ENCODE measurements at regions not wholly inside any gene's neighbourhood (a gene's known extent, or its start where the extent isn't known, plus 50 kb on each side); places are given as distances from the start of the nearest gene placed in this dataset.

DNA sequence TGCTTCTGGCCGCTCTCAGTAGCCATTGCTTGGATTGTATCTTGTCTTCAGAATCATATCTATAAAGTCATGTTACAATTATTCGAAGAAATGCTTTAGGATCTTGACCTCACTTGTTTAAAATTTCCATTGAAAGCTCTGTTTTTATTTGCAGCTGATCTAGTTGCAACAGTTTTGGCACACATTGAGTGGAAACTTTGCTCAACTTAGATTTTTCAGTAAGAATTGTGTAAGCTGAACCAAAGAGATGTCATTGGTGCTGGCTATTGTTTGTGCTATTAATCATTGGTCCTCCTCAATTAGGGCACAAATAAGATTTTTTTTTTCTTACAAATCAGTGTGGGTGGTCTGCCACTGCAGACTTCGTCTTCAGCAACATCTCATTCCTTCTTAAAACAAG lies 649.2 kb downstream of the MMUT start:
- H3K27ac ChIP-seq (ENCODE audit: low read depth, low read length): no peak overlapping the region
- no peak for TF ChIP-seq CTCF (IDR thresholded peaks at IDR 0.05; ENCODE audit: low read depth, low read length)
- no peaks in the 10 kb centered on the region for H3K9me3 ChIP-seq (ENCODE audit: control insufficient read depth, insufficient read depth, low read length)
- no peak for DNase-seq (ENCODE audit: low read depth, low spot score)
- ChIA-PET CTCF (no interaction called here), POLR2A (no interaction called here)
- H3K27me3 ChIP-seq (ENCODE audit: control insufficient read depth, insufficient read depth, low read length): no peaks in the 10 kb centered on the region
- no peak overlapping the region for H3K4me3 ChIP-seq (ENCODE audit: low read depth, low read length)

GRCh38 chr6:48809700-48810099 lies 653.4 kb downstream of the MMUT start:
- no peak for DNase-seq (ENCODE audit: low read depth, low spot score)

DNA sequence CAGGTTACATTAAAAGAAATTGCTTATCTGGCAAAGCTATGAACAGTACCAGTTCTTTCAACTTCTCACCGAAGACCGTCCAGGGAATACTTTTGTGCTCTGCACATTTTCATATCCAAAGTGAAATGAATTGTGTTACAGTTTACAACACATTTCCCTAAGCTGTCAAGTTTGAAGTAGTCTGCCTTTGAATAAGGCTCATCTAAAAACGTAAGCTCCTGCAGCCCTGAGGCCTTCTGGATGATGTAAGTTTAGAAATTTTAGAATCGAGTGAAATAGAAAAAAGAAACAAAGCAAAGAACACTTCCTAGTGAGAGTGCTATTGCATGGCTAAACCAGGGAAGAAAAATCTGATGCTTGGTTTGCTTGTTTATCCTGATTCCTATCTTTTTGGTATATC lies 653.8 kb downstream of the MMUT start:
- TF ChIP-seq CTCF (IDR thresholded peaks at IDR 0.05; ENCODE audit: low read depth, low read length): no peak
- CTCF ChIA-PET: interaction anchor here (1.2 kb wide), 1 partner anchor 10 kb away, joined by 3 read pairs; no protein-coding TSS in a partner anchor

More at GRCh38 chr6:48809700-48810099, 653.4 kb downstream of the MMUT start:
- Histone ChIP-seq H3K27ac (ENCODE audit: low read depth, low read length) (no peak overlapping the region), H3K9me3 (ENCODE audit: control insufficient read depth, insufficient read depth, low read length) (no peaks in the 10 kb centered on the region), H3K27me3 (ENCODE audit: control insufficient read depth, insufficient read depth, low read length) (no peaks in the 10 kb centered on the region), H3K4me3 (ENCODE audit: low read depth, low read length) (no peak overlapping the region)
- TF ChIP-seq CTCF (IDR thresholded peaks at IDR 0.05; ENCODE audit: low read depth, low read length): no peak
- POLR2A ChIA-PET: interaction anchor here (0.7 kb wide), 1 partner anchor 73 kb away, joined by 4 read pairs; no protein-coding TSS in a partner anchor
- CTCF ChIA-PET: interaction anchor here (0.6 to 1.2 kb wide), 2 partner anchors 11 to 58 kb away, joined by 3 read pairs; no protein-coding TSS in a partner anchor

DNA sequence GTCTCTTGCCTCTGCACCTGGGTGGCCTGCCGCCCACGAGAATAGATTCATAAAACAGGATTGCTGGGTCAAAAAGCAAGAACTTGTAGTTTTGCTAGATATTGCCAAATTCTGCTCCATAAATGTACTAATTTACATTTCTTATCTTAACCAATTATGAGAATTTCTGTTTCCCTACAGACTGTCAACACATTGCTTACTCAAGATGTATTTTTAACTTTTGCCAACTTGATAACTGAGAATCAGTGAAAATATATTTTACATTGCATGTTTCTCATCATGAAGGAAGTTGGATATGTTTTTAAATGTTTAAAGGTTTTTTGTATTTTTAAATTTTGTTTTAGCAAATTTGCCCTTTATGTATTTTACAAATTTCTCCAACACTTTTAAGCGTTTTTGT lies 664.8 kb downstream of the MMUT start:
- Histone ChIP-seq H3K27ac (ENCODE audit: low read depth, low read length) (no peak overlapping the region), H3K4me3 (ENCODE audit: low read depth, low read length) (no peak overlapping the region), H3K9me3 (ENCODE audit: control insufficient read depth, insufficient read depth, low read length) (no peaks in the 10 kb centered on the region), H3K27me3 (ENCODE audit: control insufficient read depth, insufficient read depth, low read length) (no peaks in the 10 kb centered on the region)
- POLR2A ChIA-PET: no interaction called here
- no peak for TF ChIP-seq CTCF (IDR thresholded peaks at IDR 0.05; ENCODE audit: low read depth, low read length)
- CTCF ChIA-PET: no interaction called here
- DNase-seq (ENCODE audit: low read depth, low spot score): no peak

More for the DNA sequence above, 653.8 kb downstream of the MMUT start:
- POLR2A ChIA-PET: interaction anchor here (0.7 kb wide), 1 partner anchor 74 kb away, joined by 4 read pairs; no protein-coding TSS in a partner anchor
- Histone ChIP-seq H3K4me3 (ENCODE audit: low read depth, low read length) (no peak overlapping the region), H3K27ac (ENCODE audit: low read depth, low read length) (no peak overlapping the region), H3K9me3 (ENCODE audit: control insufficient read depth, insufficient read depth, low read length) (no peaks in the 10 kb centered on the region), H3K27me3 (ENCODE audit: control insufficient read depth, insufficient read depth, low read length) (no peaks in the 10 kb centered on the region)
- no peak for DNase-seq (ENCODE audit: low read depth, low spot score)

- H3K4me3 ChIP-seq (ENCODE audit: low read depth, low read length): no peak overlapping the region
- H3K9me3 ChIP-seq (ENCODE audit: control insufficient read depth, insufficient read depth, low read length): peaks cover 2% of the 10 kb centered on the region; the same call in 1 of the 2 replicates
- no peak for DNase-seq (ENCODE audit: low read depth, low spot score)
- H3K27me3 ChIP-seq (ENCODE audit: control insufficient read depth, insufficient read depth, low read length): no peaks in the 10 kb centered on the region
- ChIA-PET POLR2A (no interaction called here), CTCF (interaction anchor here (1.1 kb wide), 1 partner anchor 17 kb away, joined by 3 read pairs; no protein-coding TSS in a partner anchor)
- no peak overlapping the region for H3K27ac ChIP-seq (ENCODE audit: low read depth, low read length)
- TF ChIP-seq CTCF (IDR thresholded peaks at IDR 0.05; ENCODE audit: low read depth, low read length): no peak
Measured at GRCh38 chr6:48782225-48782624, 671.2 kb upstream of the PTCHD4 start.
